Ishikawa (cell line): ENCODE measurements at regions not wholly inside any gene's neighbourhood (a gene's known extent, or its start where the extent isn't known, plus 50 kb on each side); places are given as distances from the start of the nearest gene placed in this dataset.

Experiments
- EP300 ChIP-seq: IDR thresholded peaks from 2 replicates; pipeline ENCODE4 v1.6.1; 2012; ENCODE audit warnings: borderline replicate concordance
- MAX ChIP-seq: IDR thresholded peaks from 2 replicates; pipeline ENCODE4 v1.6.1; 2012
- RAD21 ChIP-seq: IDR thresholded peaks from 2 replicates; pipeline ENCODE4 v1.6.1; 2012; ENCODE audit warnings: low read depth
- REST ChIP-seq: IDR thresholded peaks from 2 replicates; pipeline ENCODE4 v1.6.1; 2012; ENCODE audit warnings: low read depth, mild to moderate bottlenecking
- TCF12 ChIP-seq: IDR thresholded peaks from 2 replicates; pipeline ENCODE4 v1.6.1; 2012; ENCODE audit warnings: low read depth
- YY1 ChIP-seq: IDR thresholded peaks from 2 replicates; pipeline ENCODE4 v1.6.1; 2012; ENCODE audit warnings: low read depth

GRCh38 chr12:88310666-88311065 lies 168.6 kb downstream of the TMTC3 start:
- TF ChIP-seq REST = no peak
- no peak for TF ChIP-seq MAX
- TF ChIP-seq YY1 = no peak
- TF ChIP-seq RAD21 = no peak
- no peak for TF ChIP-seq EP300
- TF ChIP-seq TCF12 = no peak
